NCI-H1436 (cell line): ENCODE measurements at regions not wholly inside any gene's neighbourhood (a gene's known extent, or its start where the extent isn't known, plus 50 kb on each side); places are given as distances from the start of the nearest gene placed in this dataset.
"Not testable (repeated sequence)": the region's sequence is repeated elsewhere in the genome, so short reads cannot be mapped to it uniquely, and the experiment has no call there.

ENCODE experiments used
- DNase-seq: peaks from one replicate; lab custom pipeline; 2025; lab: John Stamatoyannopoulos, UW

DNA sequence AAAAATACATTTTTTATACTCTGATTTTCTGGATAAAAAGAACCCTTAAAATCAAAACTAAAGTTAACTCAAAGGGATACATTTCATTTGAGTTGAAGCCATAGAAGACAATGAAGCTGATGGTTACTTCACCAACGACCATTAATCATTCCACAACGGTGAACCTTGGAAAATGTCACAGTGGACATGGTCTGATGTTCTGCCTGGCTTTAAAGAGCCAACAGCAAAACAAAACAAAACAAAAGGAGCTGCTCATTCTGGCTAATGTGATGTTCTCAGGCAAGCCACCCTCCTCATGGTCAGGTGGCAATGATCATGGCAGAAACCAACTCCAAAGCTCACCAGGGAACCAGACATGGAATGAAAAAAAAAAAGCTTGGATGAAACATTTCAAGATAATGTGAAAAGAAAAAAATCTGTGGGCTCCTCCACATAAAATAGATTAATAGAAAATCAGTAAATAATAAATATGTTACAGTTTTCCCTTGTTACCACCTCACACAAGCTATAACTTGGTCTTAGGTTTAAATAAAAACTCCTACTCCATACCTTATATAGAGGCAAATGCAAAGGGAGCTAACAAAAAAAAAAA is 90.1 kb upstream of the SERTAD2 start:
- DNase-seq: no peak

DNA sequence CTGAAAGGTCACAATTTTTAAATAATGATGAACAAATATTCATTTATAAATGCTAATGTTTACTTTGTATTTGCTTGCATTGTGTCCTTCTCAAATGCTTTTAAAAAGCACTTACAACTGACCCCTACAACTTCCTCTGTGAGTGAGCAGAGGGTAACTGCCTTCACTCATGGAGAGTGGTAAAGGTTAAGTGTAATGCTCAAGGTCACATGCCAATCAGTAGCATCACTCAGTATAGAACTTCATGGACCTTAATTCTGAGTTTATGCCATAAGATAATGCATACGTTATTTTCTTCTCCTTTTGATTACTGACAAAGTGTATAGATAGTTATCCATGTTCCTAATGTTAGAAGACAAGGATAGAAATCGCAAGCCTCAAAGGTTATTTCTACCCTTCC is 91.8 kb upstream of the SERTAD2 start:
- DNase-seq: no peak

DNA sequence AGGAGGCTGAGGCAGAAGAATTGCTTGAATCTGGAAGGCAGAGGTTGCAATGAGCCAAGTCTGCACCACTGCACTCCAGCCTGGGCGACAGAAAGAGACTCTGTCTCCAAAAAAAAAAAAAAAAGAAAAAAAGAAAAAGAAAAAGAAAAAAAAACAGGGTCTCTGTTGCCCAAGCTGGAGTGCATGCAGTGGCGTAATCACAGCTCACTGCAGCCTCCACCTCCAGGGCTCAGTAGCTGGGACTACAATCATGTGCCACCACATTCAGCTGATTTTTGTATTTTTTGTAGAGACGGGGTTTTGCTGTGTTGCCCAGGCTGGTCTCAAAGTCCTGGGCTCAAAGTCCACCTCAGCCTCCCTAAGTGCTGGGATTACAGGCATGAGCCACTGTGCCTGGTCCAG is 94.0 kb upstream of the SERTAD2 start:
- not testable (repeated sequence) for DNase-seq

DNA sequence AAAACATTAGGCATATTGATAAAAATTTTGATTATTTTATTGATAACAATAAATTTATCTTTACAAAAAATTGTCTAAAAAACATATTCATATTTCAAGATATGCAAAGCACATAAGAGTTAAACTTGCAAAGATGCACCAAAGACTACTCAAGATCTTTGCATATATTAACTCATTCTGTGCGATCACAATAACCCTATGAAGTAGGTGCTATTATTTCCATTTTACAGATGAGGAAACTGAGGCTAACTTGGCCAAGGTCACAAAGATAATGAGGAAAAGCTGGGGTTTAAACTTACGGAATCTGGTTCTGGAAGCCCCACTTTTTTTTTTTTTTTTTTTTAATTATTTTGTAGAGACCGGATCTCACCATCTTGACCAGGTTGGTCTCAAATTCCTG is 94.4 kb upstream of the SERTAD2 start:
- no peak for DNase-seq

DNA sequence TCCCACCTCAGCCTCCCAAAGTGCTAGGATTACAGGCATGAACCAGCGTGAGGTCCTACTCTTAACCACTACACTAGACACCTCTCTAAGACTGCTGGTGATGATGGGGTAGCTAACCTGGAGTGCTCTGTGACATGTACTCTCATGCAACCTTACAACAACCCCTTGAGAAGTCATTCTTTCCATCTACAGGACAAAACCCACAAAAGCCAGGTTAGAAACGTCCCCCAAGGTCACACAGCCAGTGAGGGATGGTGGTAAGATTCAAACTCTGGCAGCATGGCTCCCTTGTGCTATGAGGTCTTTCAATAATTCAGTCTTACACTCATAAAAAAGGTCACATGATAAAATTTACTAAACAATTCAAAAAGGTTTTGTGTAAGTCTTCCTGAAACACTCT is 94.8 kb upstream of the SERTAD2 start:
- no peak for DNase-seq

DNA sequence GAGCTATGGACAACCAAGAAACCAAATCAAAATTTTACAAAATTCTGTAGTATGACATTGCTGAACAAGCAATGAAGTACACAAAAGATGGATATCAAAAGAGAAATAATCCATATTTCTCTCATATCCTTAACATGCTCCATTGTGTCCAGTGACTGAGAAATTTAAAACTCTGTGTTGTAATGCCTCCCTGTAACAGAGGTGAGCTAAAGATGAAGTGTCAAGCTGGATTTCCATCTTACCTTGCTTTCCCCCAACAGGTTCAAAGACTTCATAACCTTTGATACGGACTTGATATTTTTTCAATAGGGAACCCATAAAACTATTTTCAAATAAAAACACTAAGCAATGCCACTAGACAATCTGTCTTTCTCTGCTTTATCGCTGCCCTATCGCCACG is 95.7 kb upstream of the SERTAD2 start:
- no peak for DNase-seq

DNA sequence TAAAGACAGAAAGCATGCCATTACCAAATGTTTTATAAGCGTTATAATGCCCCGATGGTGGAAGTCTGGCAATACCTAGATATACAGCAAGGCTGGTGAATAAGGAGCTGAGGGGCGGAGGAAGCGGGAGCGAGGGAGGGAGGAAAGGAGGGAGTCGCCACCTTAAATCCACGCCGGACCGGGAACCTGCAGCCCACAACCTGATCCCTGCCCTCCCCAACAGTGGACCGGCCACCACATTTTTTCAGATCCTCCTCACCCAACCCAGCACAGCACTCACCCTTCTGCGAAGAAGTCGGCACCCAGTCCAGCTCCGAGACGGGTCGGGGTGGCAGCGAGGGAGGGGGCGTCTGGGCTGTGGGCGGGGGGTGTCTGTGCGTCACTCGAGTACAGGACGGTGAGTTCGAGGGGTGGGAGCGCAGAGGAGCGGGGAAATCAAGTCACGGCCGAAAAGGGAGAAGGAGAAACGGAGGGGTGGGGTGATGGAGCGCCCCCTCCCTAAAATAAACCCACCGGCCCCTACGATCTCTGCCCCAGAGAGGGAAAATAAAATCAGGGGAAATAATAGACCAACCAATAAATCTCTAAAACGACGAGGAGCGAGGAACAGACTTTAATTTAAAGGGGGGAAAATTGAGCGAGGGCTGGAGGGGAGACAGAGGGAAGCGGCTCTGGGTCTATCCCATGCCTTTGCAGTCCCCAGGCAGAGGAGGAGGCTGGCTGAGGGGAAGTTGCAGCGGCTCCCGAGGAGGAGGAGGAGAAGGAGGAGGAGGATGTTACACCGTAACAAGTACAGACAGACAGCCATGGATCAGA is 96.5 kb upstream of the SERTAD2 start:
- no peak for DNase-seq

DNA sequence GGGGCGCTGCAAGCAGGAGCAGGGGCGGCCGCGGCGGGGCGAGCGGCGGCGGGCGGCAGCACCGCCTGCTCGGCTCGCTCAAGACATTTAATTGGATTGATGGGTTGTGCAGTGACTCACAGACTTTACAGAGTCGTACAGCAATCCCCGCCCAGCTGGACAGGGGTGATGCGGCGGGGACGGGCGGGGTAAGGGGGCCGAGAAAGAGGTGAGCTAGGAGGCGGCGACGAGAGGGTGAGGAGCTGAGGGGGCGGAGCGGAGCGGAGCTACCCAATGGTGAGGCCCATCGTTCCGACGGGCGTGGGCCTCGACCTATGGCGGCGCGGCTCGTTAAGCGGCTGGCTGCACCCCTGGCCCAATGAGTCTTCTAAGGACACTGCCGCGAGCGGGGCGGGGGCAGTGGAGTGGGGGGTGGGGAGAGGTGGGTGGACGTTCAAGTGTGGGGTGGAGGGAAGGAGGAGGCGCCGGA is 97.1 kb upstream of the SERTAD2 start:
- peak; percentile 97 for DNase-seq

DNA sequence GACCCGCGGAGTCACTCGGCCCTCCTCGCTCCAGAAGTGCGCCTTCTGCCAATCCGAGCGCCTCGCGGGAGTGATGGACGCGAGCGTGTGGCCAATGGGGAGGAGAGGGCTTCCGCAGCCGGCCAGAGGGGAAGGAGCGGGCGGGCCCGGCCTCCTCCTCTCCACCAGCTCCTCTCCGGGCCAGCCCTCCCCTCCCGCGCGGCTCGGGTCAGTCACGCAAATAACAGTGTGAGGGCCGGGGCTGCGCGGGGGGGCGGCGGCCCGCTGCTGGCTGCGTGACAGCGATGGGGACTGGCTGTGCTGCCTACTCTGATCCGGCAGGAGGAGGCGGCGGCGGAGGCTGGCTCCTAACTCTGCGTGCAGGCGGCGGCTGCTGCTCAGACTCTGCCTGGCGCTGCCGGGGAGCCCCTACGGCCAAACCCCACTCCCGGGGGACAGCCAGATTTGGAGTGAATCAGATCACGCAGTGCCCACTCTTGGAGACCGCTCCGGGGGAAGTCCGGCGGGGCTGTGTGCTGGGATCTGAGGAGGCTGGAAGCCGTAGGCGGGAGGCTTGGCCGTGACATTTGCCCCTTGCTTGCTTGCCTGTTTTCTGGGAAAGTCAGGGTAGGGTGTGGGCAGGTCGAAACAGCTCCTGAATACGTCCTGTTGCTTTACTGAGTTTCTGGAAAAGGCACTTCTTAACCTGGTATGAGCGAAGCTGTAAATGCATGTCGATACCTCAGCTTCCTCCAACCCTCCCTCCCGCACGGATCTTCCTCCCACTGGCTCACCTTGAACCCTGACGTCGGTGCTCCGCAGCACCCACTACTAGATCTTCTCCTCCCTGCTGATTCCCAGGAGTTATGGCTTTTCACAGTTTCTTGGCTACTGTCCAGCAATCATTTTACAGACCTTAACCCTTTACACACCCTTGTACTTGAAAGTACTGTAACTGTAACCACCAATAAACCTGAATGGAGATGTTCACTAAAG is 97.9 kb upstream of the SERTAD2 start:
- peak; percentile 55 for DNase-seq

DNA sequence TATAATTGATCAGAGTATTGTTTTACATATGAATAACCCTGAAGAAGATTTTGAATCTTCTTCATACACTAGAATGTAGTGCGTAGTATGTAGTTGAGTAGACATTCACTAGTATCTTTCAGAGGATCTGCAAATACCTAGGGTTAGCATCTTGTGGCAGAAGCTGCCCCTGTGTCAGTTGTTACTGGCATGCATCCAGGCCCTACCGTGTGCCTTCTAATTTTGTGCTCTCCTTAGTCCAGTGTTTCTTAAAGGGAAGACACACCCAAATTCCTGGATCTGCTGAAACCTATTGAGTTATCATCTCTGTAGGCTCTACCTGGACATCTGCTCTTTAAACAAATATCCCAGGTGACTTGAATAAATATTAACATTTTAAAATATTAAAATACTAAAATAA is 99.7 kb upstream of the SERTAD2 start:
- no peak for DNase-seq

DNA sequence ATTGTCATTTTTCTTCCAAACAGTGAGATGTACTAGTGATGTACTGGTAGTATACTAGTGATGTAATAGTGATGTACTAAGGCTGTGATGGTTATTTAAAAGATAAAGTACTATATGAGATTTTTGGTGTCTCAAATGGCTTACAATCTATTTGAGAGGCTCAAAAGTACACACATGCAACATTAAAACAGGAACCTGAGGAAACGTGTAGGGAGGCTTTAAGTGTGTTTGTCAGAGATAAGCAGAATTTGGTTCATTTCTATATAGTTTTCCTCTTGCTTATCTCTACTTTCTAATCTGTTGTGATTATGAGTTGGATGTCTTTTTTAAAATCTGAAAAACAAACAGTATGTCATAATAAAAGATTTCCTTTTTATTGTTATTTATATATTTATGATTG is 100.9 kb upstream of the SERTAD2 start:
- DNase-seq: no peak

DNA sequence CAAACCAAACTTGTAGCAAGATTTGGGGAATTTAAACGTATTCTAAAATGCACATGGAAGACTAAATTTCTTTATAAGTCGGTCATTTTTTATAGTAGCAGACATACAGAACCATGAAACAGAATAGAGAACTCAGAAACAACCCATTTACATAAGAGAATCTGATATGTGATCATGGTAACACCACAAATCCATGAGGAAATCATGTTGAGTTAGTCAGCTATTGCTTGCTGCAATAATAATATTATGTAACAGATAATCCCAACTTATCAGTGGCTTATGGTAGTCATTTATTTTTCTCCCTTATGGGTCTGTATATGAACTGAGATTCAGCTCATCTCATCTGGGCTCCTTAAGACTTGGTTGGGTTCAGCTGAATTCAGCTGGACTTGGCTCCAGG is 103.4 kb upstream of the SERTAD2 start:
- no peak for DNase-seq

DNA sequence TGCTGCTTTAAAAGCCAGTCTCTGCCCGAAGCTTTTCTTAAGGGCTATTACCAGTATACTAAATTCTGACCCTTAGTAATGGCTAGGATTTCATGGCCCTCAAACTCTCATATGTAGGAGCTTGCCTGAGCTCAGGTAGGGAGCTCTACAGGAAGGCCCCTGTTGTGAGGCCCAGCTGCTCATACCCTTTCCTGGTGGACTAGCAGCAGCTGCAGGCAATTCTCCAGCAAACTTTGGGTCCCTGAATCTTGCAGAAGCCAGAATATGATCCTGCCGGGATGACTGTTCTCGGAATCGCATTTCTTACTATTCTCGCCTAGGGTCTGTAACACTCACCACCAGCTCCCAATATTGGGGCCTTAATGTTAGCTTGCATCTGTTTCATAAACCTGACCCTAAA is 106.4 kb upstream of the SERTAD2 start:
- no peak for DNase-seq

DNA sequence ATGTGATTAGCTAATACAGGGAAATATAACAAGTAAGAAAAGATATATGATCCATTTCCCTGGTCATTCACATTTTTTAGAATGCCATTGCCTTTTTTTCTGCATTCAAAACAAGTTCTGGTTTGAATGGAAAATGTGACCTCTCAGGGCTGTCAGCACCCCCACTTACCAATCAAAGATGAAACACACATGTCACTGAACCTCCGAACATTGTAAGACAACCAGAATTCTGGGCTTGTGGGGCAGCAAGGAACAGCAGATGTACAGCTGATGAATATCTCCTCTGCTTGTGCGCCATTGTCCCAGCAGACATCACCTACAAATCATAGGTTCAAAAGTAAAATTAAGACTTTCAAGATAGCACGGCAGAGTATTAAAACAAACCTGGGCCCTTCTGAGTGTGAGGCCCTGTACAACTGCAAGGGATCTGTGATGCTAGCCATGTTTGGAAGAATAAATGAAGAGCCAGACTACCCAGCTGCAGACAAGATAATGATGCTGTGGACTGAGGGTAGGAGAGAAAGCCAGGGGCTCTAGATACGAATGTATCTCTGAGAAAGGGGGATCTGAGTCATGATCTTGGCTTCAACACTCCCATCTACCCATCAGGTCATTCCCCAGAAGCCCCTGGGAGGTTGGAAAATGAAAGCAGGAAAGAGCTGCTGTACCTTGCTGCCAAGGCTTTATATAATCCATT is 108.7 kb upstream of the SERTAD2 start:
- no peak for DNase-seq

DNA sequence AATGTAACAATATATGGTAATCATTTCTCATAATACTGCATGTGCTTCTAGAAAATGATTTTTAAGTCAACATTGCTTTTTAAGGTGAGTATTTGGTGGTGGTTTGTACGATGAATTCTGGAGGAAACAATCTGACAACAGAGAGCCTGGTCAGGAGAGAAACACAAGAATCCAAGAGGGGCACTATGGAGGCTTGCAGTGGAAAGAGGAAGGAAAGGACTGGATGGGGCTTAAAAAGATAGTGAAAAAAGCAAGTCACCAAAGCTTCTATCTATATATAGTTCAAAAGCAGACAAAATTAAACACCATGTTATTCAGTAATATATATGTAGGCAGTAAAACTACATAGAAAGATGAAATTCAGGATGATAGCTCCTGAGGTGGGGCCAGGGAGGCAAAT is 109.4 kb upstream of the SERTAD2 start:
- DNase-seq: no peak

DNA sequence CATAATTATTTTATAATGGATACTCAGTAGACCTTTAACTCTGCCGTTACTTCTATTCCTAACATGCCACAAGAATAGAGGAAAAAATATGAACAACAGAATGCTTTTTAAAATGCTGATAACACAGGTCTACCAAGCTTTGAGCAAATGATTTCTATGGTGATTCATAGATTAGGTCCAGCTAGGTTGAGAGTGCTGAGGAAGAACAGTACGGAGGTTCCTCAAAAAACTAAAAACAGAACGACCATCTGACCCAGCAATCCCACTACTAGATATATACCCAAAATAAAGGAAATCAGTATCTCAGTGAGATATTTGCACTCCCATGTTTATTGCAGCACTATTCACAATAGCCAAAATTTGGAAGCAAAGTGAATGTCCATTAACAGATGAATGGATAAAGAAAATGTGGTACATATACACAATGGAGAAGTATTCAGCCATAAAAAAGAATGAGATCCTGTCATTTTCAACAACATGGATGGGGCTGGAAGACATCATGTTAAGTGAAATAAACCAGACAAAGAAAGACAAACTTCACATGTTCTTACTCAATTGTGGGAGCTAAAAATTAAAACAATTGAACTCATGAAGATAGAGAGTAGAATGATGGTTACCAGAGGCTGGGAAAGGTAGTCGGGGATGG is 111.6 kb upstream of the SERTAD2 start:
- DNase-seq: no peak

DNA sequence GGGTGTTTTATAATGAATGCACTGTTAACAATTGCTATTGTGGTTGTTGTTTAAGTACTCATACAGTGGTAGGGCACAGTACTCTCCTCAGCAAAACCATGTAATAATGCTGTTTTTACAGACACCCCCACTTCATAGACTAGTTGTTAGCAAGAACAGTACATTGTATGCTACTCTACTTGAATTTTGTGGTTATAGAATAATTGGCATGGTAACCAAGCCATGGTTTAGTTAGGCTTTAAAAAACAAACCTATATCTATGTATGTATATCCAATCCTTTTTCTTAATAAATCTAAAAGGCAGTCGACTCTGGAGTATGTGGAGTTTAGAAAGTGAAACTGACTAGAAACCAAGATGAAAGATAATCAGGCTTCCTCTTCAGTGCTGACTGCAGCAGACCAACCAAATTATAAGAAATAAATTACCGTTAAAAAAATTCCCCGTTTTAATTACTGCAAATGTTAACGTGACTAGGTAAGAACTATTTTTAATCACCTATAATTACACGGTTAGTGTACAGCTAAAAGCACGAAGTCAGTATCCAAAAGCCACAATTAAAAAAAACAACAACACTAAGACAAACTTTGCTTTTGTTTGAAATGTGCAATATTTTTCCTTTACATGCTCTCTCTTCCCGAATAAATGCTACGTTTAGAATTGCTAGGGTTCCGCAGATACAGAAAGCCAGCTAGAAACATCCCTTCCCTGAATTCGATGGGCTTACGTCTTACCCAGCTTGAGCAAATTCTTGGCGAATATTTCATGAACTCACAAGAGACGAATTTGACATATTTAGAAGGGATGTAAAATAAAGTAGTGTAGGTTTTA is 113.3 kb upstream of the SERTAD2 start:
- DNase-seq: no peak

DNA sequence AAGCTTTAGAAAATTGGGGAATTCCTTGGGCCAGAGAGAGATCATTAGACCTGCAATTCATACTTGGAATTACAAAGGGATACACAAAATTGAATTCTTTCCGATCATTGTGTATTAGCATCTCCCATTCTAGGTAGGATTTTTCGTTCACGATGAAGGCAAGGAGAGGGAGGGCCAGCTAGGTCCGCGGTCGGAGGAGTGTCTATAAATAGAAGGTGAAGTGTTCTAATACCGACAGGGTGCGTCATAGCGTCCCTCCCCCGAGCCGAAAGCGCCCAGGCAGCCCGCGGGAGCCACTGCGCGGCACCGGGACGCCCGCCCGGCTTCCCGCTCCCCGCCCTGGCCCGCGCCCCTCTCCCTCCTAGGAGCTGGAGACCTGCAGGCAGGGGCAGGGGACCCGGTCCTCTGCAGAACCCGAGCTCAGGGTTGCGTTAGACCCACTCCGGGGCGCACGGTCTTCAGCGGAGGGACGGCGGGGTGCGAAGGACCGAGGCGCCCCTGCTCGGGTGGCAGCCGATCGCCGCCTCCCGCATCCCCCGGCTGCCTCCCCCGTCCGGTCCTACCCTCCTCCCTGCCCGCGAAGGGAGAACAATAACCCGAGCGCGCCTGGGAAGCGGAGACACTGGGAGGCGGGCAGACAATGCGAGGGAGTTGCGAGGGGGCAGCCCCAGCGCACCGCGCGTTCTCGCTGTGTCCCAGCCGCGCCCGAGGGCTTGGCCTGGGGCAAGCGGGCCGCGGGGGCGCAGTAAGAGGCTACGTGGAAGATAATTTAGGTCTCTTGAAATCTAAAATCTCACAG is 114.2 kb upstream of the SERTAD2 start:
- DNase-seq: peak; percentile 61

DNA sequence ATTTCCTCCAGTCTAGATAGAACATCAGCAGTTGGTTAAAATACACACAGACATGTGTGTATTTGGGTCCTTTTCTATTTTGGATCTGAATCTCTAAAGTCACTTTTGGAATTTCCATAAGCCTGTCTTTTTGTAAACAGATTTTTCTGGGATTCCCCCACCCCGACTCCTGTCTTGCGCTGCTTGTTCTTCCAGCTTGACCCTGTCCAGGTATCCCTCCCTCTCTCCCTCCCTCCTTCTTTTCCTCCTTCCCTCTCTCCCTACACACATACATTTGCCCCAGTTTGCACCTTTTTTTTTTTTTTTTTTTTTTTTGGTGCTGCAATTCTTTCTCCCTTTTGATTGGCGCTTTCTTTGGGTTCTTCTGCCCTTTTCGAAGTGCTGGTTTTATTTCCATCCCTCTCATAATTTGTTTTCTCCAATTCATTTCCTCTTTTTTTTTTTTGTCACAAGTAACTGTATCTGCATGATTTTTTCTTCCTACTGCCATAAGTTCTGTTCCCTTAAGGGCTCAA is 114.8 kb upstream of the SERTAD2 start:
- DNase-seq: no peak
